GM23248 (cell line): ENCODE measurements at regions not wholly inside any gene's neighbourhood (a gene's known extent, or its start where the extent isn't known, plus 50 kb on each side); places are given as distances from the start of the nearest gene placed in this dataset.
A peak's percentile ranks its signal among the peaks of the same experiment; 100 is the strongest.

ENCODE experiments used
- DNase-seq: peaks from one replicate; pipeline ENCODE4 v3.0.0-alpha.2; 2015
- H2AFZ ChIP-seq: fragments of 200-600 bp; sonication (generic); 2 replicates; pipeline ENCODE4 v1.6.1; 2016; ENCODE audit warnings: antibody characterized with exemption
- H3F3A ChIP-seq: fragments of 200-600 bp; sonication (generic); 2 replicates; pipeline ENCODE4 v1.6.1; 2016; ENCODE audit warnings: mild to moderate bottlenecking, antibody characterized with exemption, mixed run types; ENCODE audit not compliant: insufficient read depth
- H3K27ac ChIP-seq: fragments of 200-600 bp; sonication (generic); 2 replicates; pipeline ENCODE4 v1.5.1; 2016; ENCODE audit warnings: mild to moderate bottlenecking
- H3K27me3 ChIP-seq: fragments of 200-600 bp; sonication (generic); replicated peaks from 2 replicates; pipeline ENCODE4 v1.6.1; 2016; ENCODE audit warnings: mild to moderate bottlenecking; ENCODE audit not compliant: insufficient read depth
- H3K36me3 ChIP-seq: fragments of 200-600 bp; sonication (generic); 2 replicates; pipeline ENCODE4 v1.6.1; 2016; ENCODE audit warnings: low read depth, mild to moderate bottlenecking
- H3K4me1 ChIP-seq: fragments of 200-600 bp; sonication (generic); 2 replicates; pipeline ENCODE4 v1.6.1; 2016; ENCODE audit warnings: mild to moderate bottlenecking; ENCODE audit not compliant: insufficient read depth
- H3K4me2 ChIP-seq: fragments of 200-600 bp; sonication (generic); one replicate; pipeline ENCODE4 v1.6.1; 2016; ENCODE audit warnings: mild to moderate bottlenecking; ENCODE audit not compliant: unreplicated experiment
- H3K4me3 ChIP-seq: fragments of 200-600 bp; sonication (generic); 2 replicates; pipeline ENCODE4 v1.5.1; 2016; ENCODE audit warnings: mild to moderate bottlenecking
- H3K79me2 ChIP-seq: fragments of 200-600 bp; sonication (generic); 2 replicates; pipeline ENCODE4 v1.6.1; 2016; ENCODE audit warnings: mild to moderate bottlenecking; ENCODE audit not compliant: insufficient read depth
- H3K9ac ChIP-seq: fragments of 200-600 bp; sonication (generic); 2 replicates; pipeline ENCODE4 v1.6.1; 2016; ENCODE audit warnings: mild to moderate bottlenecking
- H3K9me2 ChIP-seq: fragments of 200-600 bp; sonication (generic); 2 replicates; pipeline ENCODE4 v1.6.1; 2016; ENCODE audit warnings: mixed run types, mild to moderate bottlenecking, moderate library complexity; ENCODE audit not compliant: insufficient read depth
- H3K9me3 ChIP-seq: fragments of 200-600 bp; sonication (generic); one replicate; pipeline ENCODE4 v1.6.1; 2017; ENCODE audit warnings: low read depth
- H4K20me1 ChIP-seq: fragments of 200-600 bp; sonication (generic); 2 replicates; pipeline ENCODE4 v1.6.0; 2016; ENCODE audit not compliant: insufficient read depth
- EZH2 ChIP-seq: fragments of 200-600 bp; sonication (generic); IDR thresholded peaks from 2 replicates; pipeline ENCODE4 v1.6.1; 2018; ENCODE audit warnings: antibody characterized with exemption, mild to moderate bottlenecking; ENCODE audit not compliant: insufficient read depth, poor library complexity, severe bottlenecking
- EZH2phosphoT487 ChIP-seq: fragments of 200-600 bp; sonication (generic); IDR thresholded peaks from 2 replicates; pipeline ENCODE4 v1.6.1; 2018; ENCODE audit warnings: antibody characterized with exemption, moderate library complexity, mild to moderate bottlenecking, low read depth; ENCODE audit not compliant: insufficient read depth
- WGBS, 2 experiments: methylation state at CpG; one replicate each; pipeline ENCODE4 v1.1.6; 2015 to 2017; ENCODE audit warnings: low lambda C conversion rate in 2 of 2, low coverage in 1 of 2; ENCODE audit errors: missing lambda C conversion rate in 2 of 2; 5-methylcytosine and 5-hydroxymethylcytosine counted together
- in situ Hi-C: fragments of 300-500 bp; cut with MboI; formaldehyde crosslinking; loops from 2 replicates; pipeline ENCODE4 v1.15.0; 2020

DNA sequence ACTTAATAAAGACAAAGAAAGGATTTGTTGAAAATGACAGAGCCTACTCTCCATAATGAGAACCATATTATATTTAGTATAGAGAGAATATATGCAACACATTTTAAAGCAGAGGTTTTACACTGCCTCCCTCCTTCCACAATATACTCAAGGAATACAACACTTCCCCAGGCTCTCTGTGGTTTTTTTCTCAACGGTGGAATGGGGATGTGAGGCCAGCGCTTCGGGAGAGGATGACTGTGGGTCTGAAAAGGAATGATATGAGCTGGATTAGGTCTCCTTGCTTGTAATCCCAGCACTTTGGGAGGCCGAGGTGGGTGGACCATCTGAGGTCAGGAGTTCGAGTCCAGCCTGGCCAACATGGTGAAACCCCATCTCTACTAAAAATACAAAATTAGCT is 348.7 kb upstream of the KLF3 start:
- H3K4me1 ChIP-seq: peaks cover 27% of the 10 kb centered on the region
- no peak overlapping the region for H3K4me2 ChIP-seq
- H3K4me3 ChIP-seq: no peak overlapping the region
- H4K20me1 ChIP-seq: no peaks in the 10 kb centered on the region
- no peak overlapping the region for H3K9ac ChIP-seq
- H3K27me3 ChIP-seq: no peaks in the 10 kb centered on the region
- DNase-seq: no peak
- no peaks in the 10 kb centered on the region for H3K36me3 ChIP-seq
- no peak for TF ChIP-seq EZH2
- TF ChIP-seq EZH2phosphoT487: no peak
- peaks cover 14% of the 10 kb centered on the region; the same call in 1 of the 2 replicates for H3F3A ChIP-seq
- H3K9me3 ChIP-seq: no peaks in the 10 kb centered on the region
- 71 to 72% methylated on average over 5 of the region's 5 CpGs for WGBS, 2 experiments
- H3K79me2 ChIP-seq: no peaks in the 10 kb centered on the region
- H3K9me2 ChIP-seq: no peaks in the 10 kb centered on the region
- H3K27ac ChIP-seq: no peak overlapping the region
- in situ Hi-C loops: loop anchor here (5.0 to 10.0 kb wide), 3 partner anchors 120 to 357 kb away; no protein-coding TSS in a partner anchor
- H2AFZ ChIP-seq: no peak overlapping the region

DNA sequence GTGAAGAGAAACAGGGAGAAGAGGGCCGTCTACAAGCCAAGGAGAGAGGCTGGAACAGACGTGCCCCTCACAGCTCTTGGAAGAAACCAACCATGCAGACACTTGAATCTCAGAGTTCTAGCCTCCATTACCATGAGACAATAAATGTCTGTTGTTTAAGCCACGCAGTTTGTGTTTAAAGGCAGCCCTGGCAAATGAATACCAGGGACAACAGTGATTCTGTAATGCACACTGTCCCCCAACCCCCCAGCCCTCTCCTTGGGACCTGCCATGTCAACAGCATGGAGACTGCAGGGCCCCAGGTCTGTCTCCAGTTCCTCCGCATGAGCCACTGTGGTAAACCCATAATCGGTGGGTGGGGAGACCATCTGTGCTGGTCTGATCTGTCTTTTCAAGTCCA is 348.0 kb upstream of the KLF3 start:
- Histone ChIP-seq H3K9me2 (no peaks in the 10 kb centered on the region), H3K4me1 (peaks cover 27% of the 10 kb centered on the region), H3F3A (peaks cover 14% of the 10 kb centered on the region; the same call in 1 of the 2 replicates), H3K9me3 (no peaks in the 10 kb centered on the region), H3K27ac (no peak overlapping the region), H3K36me3 (no peaks in the 10 kb centered on the region), H3K27me3 (no peaks in the 10 kb centered on the region), H3K79me2 (no peaks in the 10 kb centered on the region), H3K9ac (no peak overlapping the region), H2AFZ (no peak overlapping the region), H4K20me1 (no peaks in the 10 kb centered on the region), H3K4me3 (no peak overlapping the region), H3K4me2 (no peak overlapping the region)
- in situ Hi-C loops: loop anchor here (5.0 to 10.0 kb wide), 3 partner anchors 121 to 356 kb away; no protein-coding TSS in a partner anchor
- no peak for DNase-seq
- TF ChIP-seq EZH2phosphoT487 (no peak), EZH2 (no peak)
- WGBS, 2 experiments: 86 to 89% methylated on average over 5 of the region's 5 CpGs

DNA sequence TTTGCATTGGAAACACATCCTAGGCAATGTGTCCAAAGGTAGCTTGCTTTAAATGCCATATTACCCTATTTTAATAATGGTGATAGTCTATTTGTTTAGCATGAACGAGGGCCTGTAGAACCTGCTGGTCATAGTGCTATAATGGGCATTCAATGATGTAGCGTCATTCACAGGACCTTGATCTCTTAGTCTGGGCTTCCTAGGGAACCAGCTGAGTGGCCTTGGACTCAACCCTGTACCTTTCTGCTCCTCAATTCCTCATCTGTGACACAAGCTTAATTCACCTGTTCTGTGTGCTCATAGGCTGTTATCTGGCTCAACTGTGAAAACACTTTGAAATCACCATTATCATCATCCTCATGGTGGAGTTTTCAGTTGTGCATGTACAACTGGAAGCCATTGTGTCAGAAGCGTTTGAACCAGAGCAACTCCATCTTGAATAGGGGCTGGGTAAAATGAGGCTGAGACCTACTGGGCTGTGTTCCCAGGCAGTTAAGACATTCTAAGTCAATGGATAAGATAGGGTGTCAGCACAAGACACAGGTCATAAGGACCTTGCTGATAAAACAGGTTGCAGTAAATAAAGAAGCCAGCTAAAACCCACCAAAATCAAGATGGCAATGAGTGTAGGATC is 346.8 kb upstream of the KLF3 start:
- Histone ChIP-seq H3K9me3 (no peaks in the 10 kb centered on the region), H3K79me2 (no peaks in the 10 kb centered on the region), H3K36me3 (no peaks in the 10 kb centered on the region), H3F3A (peaks cover 14% of the 10 kb centered on the region; the same call in 1 of the 2 replicates), H3K4me3 (no peak overlapping the region), H3K9ac (no peak overlapping the region), H2AFZ (no peak overlapping the region), H3K4me2 (no peak overlapping the region), H4K20me1 (no peaks in the 10 kb centered on the region), H3K9me2 (no peaks in the 10 kb centered on the region), H3K27ac (no peak overlapping the region), H3K4me1 (peaks cover 27% of the 10 kb centered on the region), H3K27me3 (no peaks in the 10 kb centered on the region)
- 93 to 96% methylated on average over 3 of the region's 3 CpGs for WGBS, 2 experiments
- in situ Hi-C loops: loop anchor here (5.0 to 10.0 kb wide), 3 partner anchors 122 to 355 kb away; no protein-coding TSS in a partner anchor
- TF ChIP-seq EZH2 (no peak), EZH2phosphoT487 (no peak)
- DNase-seq: no peak

DNA sequence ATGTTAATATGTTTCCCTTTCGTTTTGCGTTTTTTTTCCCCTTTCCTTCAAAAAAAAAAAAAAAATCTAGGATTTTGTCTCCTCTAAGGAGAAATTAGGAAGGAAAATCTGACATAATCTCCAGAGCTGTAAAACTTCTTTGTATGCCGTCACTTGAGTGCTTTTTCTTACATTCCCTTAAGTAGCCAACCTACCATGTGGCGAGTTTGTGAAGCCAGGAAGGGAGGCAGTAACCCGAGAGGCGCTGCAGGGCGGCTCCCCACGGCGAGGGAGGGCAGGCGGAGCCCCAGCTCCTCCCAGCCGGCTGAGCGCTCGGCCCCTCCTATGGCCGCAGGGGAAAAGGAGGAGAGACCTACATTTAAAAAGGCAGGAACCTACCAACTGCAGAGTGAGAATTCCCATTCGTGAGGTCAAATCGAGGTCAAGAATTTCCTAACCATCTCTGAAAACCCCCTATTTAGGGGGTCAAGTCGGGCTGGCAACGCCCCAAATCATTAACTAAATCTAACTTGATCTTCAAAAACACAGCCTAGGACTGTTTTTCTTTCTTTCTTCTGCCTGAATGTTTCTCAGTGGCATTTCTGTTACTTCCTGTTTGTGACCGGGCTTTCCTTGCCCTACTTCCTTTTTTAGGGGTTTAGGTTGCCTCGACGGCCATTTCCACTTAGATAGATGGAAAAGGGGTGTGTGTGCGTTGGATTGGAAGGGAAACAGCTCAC is 345.1 kb upstream of the KLF3 start:
- H3K27me3 ChIP-seq: no peaks in the 10 kb centered on the region
- peak overlapping the region; percentile 43 for H3K4me3 ChIP-seq
- no peaks in the 10 kb centered on the region for H3K36me3 ChIP-seq
- H3K9me3 ChIP-seq: no peaks in the 10 kb centered on the region
- H3K27ac ChIP-seq: peak overlapping the region; percentile 77
- H3K9me2 ChIP-seq: no peaks in the 10 kb centered on the region
- peaks cover 18% of the 10 kb centered on the region for H3F3A ChIP-seq
- H2AFZ ChIP-seq: peak overlapping the region; percentile 86
- H3K4me1 ChIP-seq: peaks cover 32% of the 10 kb centered on the region
- in situ Hi-C loops: loop anchor here (5.0 to 10.0 kb wide), 3 partner anchors 124 to 353 kb away; no protein-coding TSS in a partner anchor
- no peaks in the 10 kb centered on the region for H3K79me2 ChIP-seq
- H3K4me2 ChIP-seq: peak overlapping the region; percentile 77
- DNase-seq: peak; percentile 98
- no peaks in the 10 kb centered on the region for H4K20me1 ChIP-seq
- 1 to 2% methylated on average over 22 of the region's 22 CpGs for WGBS, 2 experiments
- peak overlapping the region; percentile 77 for H3K9ac ChIP-seq
- no peak for TF ChIP-seq EZH2phosphoT487
- no peak for TF ChIP-seq EZH2
